ENCODE measurements at regions not wholly inside any gene's neighbourhood (a gene's known extent, or its start where the extent isn't known, plus 50 kb on each side); places are given as distances from the start of the nearest gene placed in this dataset.
"Not testable (repeated sequence)": the region's sequence is repeated elsewhere in the genome, so short reads cannot be mapped to it uniquely, and the experiment has no call there.

GRCh38 chr3:177402533-177402932, 205.3 kb upstream of the TBL1XR1 start:
- CTCF ChIA-PET, result interaction anchor here (0.6 kb wide), 1 partner anchor 1243 kb away, joined by 3 read pairs; no protein-coding TSS in a partner anchor
- H3K27ac Mint-ChIP-seq (ENCODE audit: unreplicated experiment), result no peak overlapping the region
- no peaks in the 10 kb centered on the region for H3K9me3 Mint-ChIP-seq (ENCODE audit: low read depth, unreplicated experiment)
- no peak overlapping the region for H3K4me3 Mint-ChIP-seq (ENCODE audit: low read depth, unreplicated experiment)
- no peaks in the 10 kb centered on the region for H3K36me3 Mint-ChIP-seq (ENCODE audit: insufficient read depth, unreplicated experiment)
- BruUV-seq (replicated peaks), result no TSS peak
- no peak for TF ChIP-seq CTCF (IDR thresholded peaks at IDR 0.05; ENCODE audit: unreplicated experiment)
- H3K27me3 Mint-ChIP-seq (ENCODE audit: unreplicated experiment), result no peaks in the 10 kb centered on the region
- intact Hi-C loops (cut with micrococcal nuclease; ENCODE audit: unreplicated experiment), result no loop called here
- peaks cover 15% of the 10 kb centered on the region for H3K4me1 Mint-ChIP-seq (ENCODE audit: low read depth, unreplicated experiment)
- no peak for DNase-seq

DNA sequence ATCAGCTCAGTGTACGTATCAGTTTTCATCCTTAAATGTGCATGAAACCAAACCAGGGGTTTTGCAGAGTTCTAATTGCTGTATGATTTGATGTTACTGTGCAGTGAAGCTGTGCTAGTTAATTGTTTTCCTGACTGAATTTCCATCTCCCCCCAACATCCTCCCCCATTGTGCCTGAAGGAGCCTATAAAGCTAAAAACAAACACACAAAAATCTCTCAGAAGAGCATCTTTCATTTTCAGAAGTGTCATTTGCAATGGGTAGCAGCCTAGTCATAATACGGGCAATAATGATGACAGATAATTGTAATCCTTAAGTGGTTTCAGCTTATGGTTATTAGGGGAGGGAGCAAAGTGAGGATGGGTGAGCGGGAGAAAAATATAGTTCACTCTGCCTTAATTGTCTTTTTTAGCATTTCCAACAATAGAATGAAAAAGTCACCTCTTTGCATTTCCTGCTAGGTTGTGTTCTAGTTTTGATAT, 207.9 kb upstream of the TBL1XR1 start:
- Mint-ChIP-seq H3K4me1 (ENCODE audit: low read depth, unreplicated experiment) (peaks cover 15% of the 10 kb centered on the region), H3K9me3 (ENCODE audit: low read depth, unreplicated experiment) (no peaks in the 10 kb centered on the region), H3K4me3 (ENCODE audit: low read depth, unreplicated experiment) (no peak overlapping the region), H3K27me3 (ENCODE audit: unreplicated experiment) (no peaks in the 10 kb centered on the region), H3K27ac (ENCODE audit: unreplicated experiment) (no peak overlapping the region), H3K36me3 (ENCODE audit: insufficient read depth, unreplicated experiment) (no peaks in the 10 kb centered on the region)
- BruUV-seq (replicated peaks), result no TSS peak
- CTCF ChIA-PET, result interaction anchor here (0.7 to 1.1 kb wide), 3 partner anchors 16 to 1521 kb away, joined by 3 to 4 read pairs (median 3); no protein-coding TSS in a partner anchor
- intact Hi-C loops (cut with micrococcal nuclease; ENCODE audit: unreplicated experiment), result no loop called here
- DNase-seq, result no peak
- no peak for TF ChIP-seq CTCF (IDR thresholded peaks at IDR 0.05; ENCODE audit: unreplicated experiment)

DNA sequence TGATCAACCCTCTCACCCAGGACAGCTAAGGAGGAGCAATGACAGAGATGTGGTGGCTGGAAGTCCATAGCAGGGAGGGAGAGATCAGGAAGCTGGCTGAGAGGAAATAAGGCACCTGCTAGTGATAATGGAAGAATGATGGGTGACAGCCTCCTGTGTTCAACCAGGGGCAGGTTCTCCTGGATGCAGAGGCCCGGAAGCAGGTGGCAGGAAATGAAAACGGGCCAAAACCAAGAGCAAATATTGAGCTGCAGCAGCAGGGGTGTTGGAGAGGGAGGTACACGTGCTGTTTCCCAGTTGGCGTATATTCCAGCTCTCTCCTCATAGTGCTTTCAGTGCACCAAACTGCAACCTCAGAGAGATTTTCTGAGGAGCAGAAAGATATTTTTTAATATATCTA, 213.4 kb upstream of the TBL1XR1 start:
- intact Hi-C loops (cut with micrococcal nuclease; ENCODE audit: unreplicated experiment), result no loop called here
- no TSS peak for BruUV-seq (replicated peaks)
- CTCF ChIA-PET, result interaction anchor here (0.9 to 1.3 kb wide), 2 partner anchors 9 to 223 kb away, joined by 3 to 6 read pairs; no protein-coding TSS in a partner anchor
- Mint-ChIP-seq H3K27ac (ENCODE audit: unreplicated experiment) (no peak overlapping the region), H3K9me3 (ENCODE audit: low read depth, unreplicated experiment) (no peaks in the 10 kb centered on the region), H3K4me3 (ENCODE audit: low read depth, unreplicated experiment) (no peak overlapping the region), H3K4me1 (ENCODE audit: low read depth, unreplicated experiment) (peaks cover 9% of the 10 kb centered on the region), H3K27me3 (ENCODE audit: unreplicated experiment) (no peaks in the 10 kb centered on the region), H3K36me3 (ENCODE audit: insufficient read depth, unreplicated experiment) (no peaks in the 10 kb centered on the region)
- TF ChIP-seq CTCF (IDR thresholded peaks at IDR 0.05; ENCODE audit: unreplicated experiment), result no peak
- DNase-seq, result peak; percentile 17

DNA sequence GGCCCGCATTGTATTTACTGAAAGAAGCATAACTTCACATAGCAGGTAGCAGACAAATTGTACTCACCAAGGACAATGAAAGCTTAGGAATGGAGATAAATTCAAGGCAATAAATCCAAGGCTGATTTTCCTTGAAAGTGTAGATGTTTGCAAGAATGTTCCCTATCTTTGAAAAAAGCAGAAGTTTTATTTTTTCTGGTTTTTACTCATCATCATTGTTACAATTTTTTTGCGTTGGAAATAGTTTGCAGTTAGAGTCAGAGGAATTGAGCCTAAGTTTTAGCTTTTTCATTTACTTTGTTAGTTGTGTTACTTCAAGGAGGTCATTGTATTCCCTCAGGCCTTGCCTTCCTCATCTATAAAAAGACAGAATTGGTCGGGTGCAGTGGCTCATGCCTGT, 213.9 kb upstream of the TBL1XR1 start:
- no peak overlapping the region for H3K4me3 Mint-ChIP-seq (ENCODE audit: low read depth, unreplicated experiment)
- DNase-seq, result no peak
- TF ChIP-seq CTCF (IDR thresholded peaks at IDR 0.05; ENCODE audit: unreplicated experiment), result no peak
- H3K9me3 Mint-ChIP-seq (ENCODE audit: low read depth, unreplicated experiment), result no peaks in the 10 kb centered on the region
- peaks cover 9% of the 10 kb centered on the region for H3K4me1 Mint-ChIP-seq (ENCODE audit: low read depth, unreplicated experiment)
- no peak overlapping the region for H3K27ac Mint-ChIP-seq (ENCODE audit: unreplicated experiment)
- CTCF ChIA-PET, result interaction anchor here (0.6 to 1.3 kb wide), 3 partner anchors 10 to 222 kb away, joined by 3 to 6 read pairs (median 3); no protein-coding TSS in a partner anchor
- no peaks in the 10 kb centered on the region for H3K27me3 Mint-ChIP-seq (ENCODE audit: unreplicated experiment)
- no TSS peak for BruUV-seq (replicated peaks)
- intact Hi-C loops (cut with micrococcal nuclease; ENCODE audit: unreplicated experiment), result no loop called here
- H3K36me3 Mint-ChIP-seq (ENCODE audit: insufficient read depth, unreplicated experiment), result no peaks in the 10 kb centered on the region

DNA sequence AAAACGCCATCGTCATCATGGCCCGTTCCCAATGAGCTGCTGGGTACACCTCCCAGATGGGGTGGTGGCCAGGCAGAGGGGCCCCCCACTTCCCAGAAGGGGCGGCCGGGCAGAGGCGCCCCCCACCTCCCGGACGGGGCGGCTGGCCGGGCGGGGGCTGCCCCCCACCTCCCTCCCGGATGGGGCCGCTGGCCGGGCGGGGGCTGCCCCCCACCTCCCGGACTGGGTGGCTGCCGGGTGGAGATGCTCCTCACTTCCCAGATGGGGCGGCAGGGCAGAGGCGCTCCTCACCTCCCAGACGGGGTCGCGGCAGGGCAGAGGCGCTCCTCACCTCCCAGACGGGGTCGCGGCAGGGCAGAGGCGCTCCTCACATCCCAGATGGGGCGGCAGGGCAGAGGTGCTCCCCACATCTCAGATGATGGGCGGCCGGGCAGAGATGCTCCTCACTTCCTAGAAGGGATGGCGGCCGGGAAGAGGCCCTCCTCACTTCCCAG, 215.4 kb upstream of the TBL1XR1 start:
- H3K27ac Mint-ChIP-seq (ENCODE audit: unreplicated experiment); CTCF ChIA-PET; H3K4me3 Mint-ChIP-seq (ENCODE audit: low read depth, unreplicated experiment); H3K9me3 Mint-ChIP-seq (ENCODE audit: low read depth, unreplicated experiment); intact Hi-C loops (cut with micrococcal nuclease; ENCODE audit: unreplicated experiment); BruUV-seq (replicated peaks); DNase-seq; H3K36me3 Mint-ChIP-seq (ENCODE audit: insufficient read depth, unreplicated experiment); H3K27me3 Mint-ChIP-seq (ENCODE audit: unreplicated experiment); H3K4me1 Mint-ChIP-seq (ENCODE audit: low read depth, unreplicated experiment): not testable (repeated sequence)

Measured in Calu3 (cell line).